Anterior cingulate cortex (tissue), 58 donors: ENCODE measurements at regions not wholly inside any gene's neighbourhood (a gene's known extent, or its start where the extent isn't known, plus 50 kb on each side); places are given as distances from the start of the nearest gene placed in this dataset.
"Not testable (repeated sequence)": the region's sequence is repeated elsewhere in the genome, so short reads cannot be mapped to it uniquely, and the experiment has no call there.

Source experiments
- DNase-seq, 58 donors: peaks; one replicate each; lab custom pipeline; 2025; lab: John Stamatoyannopoulos, UW

GRCh38 chr7:13114240-13114639 is 426.8 kb downstream of the ARL4A start:
- DNase-seq = not testable (repeated sequence)

GRCh38 chr7:13115157-13115772 is 427.8 kb downstream of the ARL4A start:
- no peak for DNase-seq

DNA sequence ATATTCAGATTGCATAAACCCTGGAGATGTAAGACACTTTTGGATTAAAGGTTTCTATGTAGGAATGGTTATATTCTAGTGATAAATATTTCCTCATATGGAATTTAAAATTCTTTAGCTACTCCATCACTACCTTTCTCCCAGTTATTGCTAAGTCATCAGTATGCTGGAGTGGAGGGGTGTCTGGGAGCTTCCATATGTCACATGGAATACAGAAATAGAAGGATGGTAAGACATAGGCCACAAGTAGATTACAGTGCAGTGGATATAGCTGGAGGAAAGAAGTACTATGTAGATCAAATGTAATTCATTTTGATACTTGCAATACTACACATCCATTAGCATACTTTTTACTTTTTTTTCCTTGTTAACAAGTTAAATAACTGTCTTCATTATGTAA is 428.4 kb downstream of the ARL4A start:
- no peak for DNase-seq

DNA sequence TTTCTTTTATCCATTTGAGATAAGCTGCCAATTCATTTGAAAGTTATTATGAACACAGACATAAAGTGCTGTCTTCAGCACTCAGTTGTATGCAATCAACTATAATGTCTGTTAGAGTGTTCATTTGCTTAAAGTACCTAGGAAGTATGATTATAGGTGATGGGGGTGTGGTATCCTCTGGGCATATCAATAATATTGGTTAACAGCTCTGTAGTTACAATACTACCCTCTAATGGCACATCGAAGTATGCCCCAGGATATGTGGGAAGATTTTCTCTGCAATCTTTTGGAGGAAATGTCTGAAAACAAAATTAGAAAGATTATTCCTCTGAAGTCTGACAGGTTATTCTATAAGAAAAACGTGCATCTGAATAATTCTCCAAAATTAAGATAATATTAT is 429.7 kb downstream of the ARL4A start:
- DNase-seq = no peak

- no peak for DNase-seq
These were observed 430.2 kb downstream of the ARL4A start for GRCh38 chr7:13117592-13117991.

- DNase-seq = not testable (repeated sequence)
These were observed 437.2 kb downstream of the ARL4A start for GRCh38 chr7:13124629-13125028.

DNA sequence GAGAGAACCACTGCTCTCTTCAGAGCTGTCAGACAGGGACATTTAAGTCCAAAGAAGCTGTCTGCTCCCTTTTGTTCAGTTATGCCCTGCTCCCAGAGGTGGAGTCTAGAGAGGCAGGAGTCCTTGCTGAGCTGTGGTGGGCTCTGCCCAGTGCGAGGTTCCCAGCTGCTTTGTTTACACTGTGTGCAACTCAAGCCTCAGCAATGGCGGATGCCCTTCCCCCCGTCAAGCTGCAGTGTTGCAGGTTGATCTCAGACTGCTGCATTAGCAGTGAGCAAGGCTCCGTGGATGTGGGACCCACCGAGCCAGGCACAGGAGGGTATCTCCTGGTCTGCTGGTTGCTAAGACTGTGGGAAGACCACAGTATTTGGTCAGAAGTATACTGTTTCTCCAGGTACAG is 438.9 kb downstream of the ARL4A start:
- DNase-seq = no peak

DNA sequence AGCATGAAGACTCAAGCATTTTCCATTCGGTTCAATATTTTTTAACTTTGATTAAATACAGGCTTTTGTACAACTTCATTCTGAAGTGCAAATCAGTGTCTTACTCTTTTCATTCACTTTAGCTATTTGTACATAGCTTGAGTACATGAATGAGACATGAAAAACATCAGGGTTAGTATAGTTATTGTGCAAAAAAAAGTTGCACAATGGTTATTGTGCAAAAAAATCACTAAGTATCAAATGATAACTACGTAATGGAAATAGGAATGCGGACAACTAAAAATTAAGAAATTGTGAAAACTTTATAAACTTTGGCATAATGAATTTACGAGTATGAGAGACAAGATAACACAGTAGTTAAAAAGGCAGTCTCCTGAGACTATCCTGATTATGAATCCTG is 442.9 kb downstream of the ARL4A start:
- DNase-seq = no peak

DNA sequence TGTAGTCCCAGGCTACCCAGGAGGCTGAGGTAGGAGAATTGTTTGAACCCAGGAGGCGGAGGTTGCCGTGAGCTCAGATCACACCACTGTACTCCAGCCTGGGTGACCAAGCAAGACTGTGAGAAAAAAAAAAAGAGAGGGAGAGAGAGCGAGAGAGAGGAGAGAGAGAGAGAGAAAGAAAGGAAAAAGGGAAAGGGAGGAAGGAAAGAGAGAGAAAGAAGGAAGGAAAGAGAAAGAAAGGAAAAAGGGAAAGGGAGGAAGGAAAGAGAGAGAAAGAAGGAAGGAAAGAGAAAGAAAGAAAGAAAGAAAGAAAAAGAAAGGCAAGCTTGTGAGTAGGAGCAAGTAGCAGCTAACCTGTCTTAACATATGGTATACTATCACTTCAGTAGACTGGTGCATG is 443.5 kb downstream of the ARL4A start:
- not testable (repeated sequence) for DNase-seq

GRCh38 chr7:13132314-13132713 is 444.9 kb downstream of the ARL4A start:
- no peak for DNase-seq

DNA sequence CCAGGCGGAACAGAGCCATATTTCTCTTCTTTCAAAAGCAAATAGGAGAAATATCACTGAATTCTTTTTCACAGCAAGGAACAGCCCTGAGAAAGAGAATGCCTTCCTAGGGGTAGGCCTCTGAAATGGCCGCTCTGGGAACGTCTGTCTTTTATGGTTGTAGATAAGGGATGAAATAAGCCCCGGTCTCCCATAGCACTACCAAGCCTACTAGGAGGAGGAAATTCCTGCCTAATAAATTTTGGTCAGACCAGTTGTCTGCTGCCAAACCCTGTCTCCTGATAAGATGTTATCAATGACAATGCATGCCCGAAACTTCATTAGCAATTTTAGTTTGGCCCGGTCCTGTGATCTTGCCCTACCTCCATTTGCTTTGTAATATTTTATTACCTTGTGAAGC is 448.9 kb downstream of the ARL4A start:
- DNase-seq = not testable (repeated sequence)

DNA sequence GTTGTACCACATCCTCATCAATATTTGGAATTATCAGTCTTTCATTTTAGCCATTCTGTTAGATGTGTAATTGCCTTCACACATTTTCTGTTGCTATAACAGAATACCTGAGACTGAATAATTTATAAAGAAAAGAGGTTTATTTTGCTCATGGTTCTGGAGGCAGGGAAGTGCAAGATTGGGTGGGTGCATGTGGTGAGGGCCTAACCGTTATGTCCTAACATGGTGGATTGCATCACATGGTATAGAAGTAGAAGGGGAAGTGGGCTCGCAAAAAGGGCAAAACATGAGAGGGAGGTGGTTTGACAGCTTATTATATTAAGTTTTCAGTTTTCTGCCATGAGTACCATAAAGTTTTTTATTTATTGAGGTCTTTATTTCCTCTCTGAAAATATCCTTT is 452.0 kb downstream of the ARL4A start:
- no peak for DNase-seq

GRCh38 chr7:13144673-13145072 is 457.2 kb downstream of the ARL4A start:
- DNase-seq = no peak

DNA sequence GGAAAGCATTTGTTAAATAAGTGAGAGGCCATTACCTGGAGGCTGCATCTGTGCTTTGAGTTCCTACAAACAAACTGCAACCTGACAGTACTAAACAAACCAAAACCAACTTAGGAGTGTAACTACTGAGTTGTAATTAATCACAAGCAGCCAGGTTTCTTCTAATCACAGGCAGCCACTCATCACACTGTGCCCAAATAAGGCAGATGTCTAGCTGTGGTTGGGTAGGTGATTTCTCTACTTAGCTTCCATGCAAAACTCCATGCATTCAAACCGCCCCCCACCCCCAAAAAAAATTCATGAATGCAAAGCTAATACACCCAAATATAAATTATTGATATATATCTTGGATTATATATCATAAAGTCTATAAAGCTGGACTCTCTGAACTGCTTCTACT is 461.1 kb downstream of the ARL4A start:
- no peak for DNase-seq

DNA sequence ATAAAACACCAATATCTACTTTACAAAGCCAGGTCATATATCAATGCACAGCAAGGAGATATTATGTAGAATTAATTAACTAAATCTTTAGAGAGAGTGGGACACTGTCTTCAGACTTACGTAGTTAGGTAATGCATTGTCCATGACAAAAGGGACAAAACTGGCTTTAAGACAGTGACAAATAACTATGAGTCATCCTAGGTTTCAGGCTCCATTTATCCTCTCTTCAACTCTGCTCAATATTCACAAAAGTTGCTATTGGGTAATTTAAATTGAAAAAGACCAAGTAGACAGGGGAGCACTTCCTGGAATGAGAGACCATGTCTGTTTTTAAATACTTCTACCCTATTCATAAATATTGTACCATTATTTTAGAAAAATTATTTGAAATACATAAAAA is 464.5 kb downstream of the ARL4A start:
- no peak for DNase-seq

- DNase-seq = no peak
These were observed 465.3 kb downstream of the ARL4A start for GRCh38 chr7:13152755-13153154.

DNA sequence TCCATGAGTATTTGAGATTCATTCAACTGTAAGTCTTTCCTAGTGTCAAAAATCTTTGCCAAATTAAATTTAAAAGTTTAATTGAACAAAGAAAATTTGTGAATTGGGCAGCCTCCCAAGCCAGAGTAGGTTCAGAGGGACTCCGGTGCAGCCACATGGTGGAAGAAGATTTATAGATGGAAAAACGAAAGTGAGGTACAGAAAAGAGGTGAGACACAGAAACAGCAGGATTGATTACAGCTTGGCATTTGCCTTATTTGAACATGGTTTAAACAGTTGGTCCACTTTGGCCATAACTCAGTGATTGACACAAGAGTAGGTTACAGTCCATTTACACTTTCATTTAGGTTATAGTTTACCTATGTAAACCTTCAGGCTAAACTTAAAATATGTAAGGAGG is 465.8 kb downstream of the ARL4A start:
- DNase-seq = no peak

DNA sequence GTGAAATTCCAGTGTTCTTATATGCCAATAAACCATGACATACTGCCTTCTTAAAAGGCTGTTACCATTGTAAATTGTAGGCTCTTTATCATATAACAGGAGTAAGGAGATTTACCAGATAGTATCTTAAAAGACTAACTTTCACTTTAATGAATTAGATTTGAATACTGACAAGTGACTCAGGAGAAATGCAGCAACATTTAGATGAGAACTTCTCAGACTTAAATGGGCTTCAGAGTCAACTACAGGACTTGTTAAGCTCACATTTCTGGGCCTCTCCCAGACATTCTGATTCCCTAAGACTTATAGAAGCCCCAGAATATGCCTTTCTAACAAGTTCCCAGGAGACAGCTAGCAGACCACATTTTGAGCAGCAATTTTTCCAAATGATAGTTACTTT is 466.3 kb downstream of the ARL4A start:
- no peak for DNase-seq

DNA sequence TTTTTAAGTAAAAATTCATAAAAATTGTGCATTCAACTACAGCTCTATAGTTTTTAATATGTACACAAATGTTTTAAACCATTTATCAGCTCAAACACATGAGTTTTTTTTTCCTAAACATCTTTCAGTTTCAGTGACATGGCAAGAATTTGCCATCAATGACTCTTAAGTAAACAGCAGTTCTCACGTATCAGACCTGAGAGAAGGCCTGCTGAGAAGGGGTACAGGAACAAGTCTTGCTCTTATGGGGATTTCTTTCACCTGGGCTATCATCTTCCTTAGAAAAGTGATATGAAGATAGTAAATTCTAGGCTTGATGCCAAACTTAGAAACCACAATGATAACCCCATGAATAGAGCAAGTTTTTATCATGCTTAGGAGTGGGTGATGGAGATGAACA is 467.8 kb downstream of the ARL4A start:
- no peak for DNase-seq

DNA sequence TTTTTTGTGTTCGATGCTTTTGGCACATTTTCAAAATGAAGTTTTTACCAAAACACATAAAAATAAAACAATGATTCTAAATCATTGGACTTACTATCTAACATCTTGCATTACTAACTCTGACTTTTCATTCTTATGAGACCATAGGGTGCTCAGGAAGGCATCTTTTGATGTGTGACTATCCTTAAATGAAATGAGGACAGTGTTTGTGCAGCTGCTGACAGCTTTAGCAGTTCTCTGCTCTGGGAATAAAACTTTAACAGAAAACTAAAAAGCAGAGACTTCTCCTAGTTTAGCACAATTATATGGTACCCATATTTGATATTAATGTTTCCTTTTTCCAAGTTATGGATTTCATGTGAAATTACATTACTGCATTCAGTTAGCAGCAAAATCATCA is 471.6 kb downstream of the ARL4A start:
- no peak for DNase-seq

- no peak for DNase-seq
These were observed 472.2 kb downstream of the ARL4A start for GRCh38 chr7:13159467-13160184.

- no peak for DNase-seq
These were observed 473.7 kb downstream of the ARL4A start for GRCh38 chr7:13161125-13161524.

- DNase-seq = no peak
These were observed 478.4 kb downstream of the ARL4A start for GRCh38 chr7:13165854-13166253.
